HEK293 (cell line): ENCODE measurements at regions not wholly inside any gene's neighbourhood (a gene's known extent, or its start where the extent isn't known, plus 50 kb on each side); places are given as distances from the start of the nearest gene placed in this dataset.

Experiments used
- CTCF ChIA-PET: fragments of 350-600 bp; formaldehyde crosslinking; extraction: SDS; loops from one replicate; lab custom pipeline; 2021; ENCODE audit warnings: antibody characterized with exemption; lab: Yijun Ruan, JAX
- POLR2A ChIA-PET: fragments of 300-600 bp; formaldehyde crosslinking; extraction: SDS; loops from one replicate; lab custom pipeline; 2020; ENCODE audit warnings: antibody characterized with exemption, inconsistent platforms; lab: Yijun Ruan, JAX
- H3K27ac ChIP-seq: fragments of 200-500 bp; sonication (Bioruptor generic); 2 replicates; pipeline ENCODE4 v1.5.1; 2014; ENCODE audit warnings: low read depth, low read length, control low read depth, inconsistent platforms; ENCODE audit errors: extremely low read depth
- H3K36me3 ChIP-seq, 2 experiments: fragments of 200-500 bp in 1 of 2; sonication (Bioruptor generic) in 1 of 2; 1 replicate in 1 of 2; 2 replicates in 1 of 2; pipeline ENCODE4 v1.5.1; 2014 to 2017; ENCODE audit warnings: inconsistent platforms in 2 of 2, low read length in 2 of 2; ENCODE audit not compliant: control insufficient read depth in 2 of 2, insufficient read depth in 1 of 2
- H3K4me1 ChIP-seq: fragments of 200-500 bp; sonication (Bioruptor generic); 2 replicates; pipeline ENCODE4 v1.5.1; 2014; ENCODE audit warnings: mild to moderate bottlenecking, low read length, inconsistent platforms; ENCODE audit not compliant: control insufficient read depth, insufficient read depth
- H3K4me3 ChIP-seq: 2 replicates; pipeline ENCODE4 v1.5.1; 2011; ENCODE audit warnings: low read depth, mild to moderate bottlenecking, control low read depth, low read length, moderate library complexity
- H3K9me3 ChIP-seq: fragments of 200-500 bp; sonication (Bioruptor generic); 2 replicates; pipeline ENCODE4 v1.5.1; 2014; ENCODE audit warnings: low read depth, low read length, inconsistent platforms; ENCODE audit not compliant: control insufficient read depth, insufficient read depth
- CTCF ChIP-seq: fragments of 450-650 bp; formaldehyde crosslinking; IDR thresholded peaks from 2 replicates; pipeline ENCODE4 v1.5.1; 2016; ENCODE audit warnings: missing biosample characterization, missing genetic modification characterization
- GLIS1 ChIP-seq: fragments of 450-650 bp; formaldehyde crosslinking; IDR thresholded peaks from 2 replicates; pipeline ENCODE4 v1.5.1; 2016; ENCODE audit warnings: missing biosample characterization, missing genetic modification characterization
- HOXC10 ChIP-seq: sonication (generic); formaldehyde crosslinking; IDR thresholded peaks from 2 replicates; pipeline ENCODE4 v1.8.1; 2023; ENCODE audit warnings: mild to moderate bottlenecking, missing genetic modification reagents
- SCRT2 ChIP-seq: fragments of 450-650 bp; formaldehyde crosslinking; IDR thresholded peaks from 2 replicates; pipeline ENCODE4 v1.5.1; 2016; ENCODE audit warnings: missing biosample characterization, missing genetic modification characterization
- TRIM28 ChIP-seq: IDR thresholded peaks from 2 replicates; pipeline ENCODE4 v1.6.1; 2011; ENCODE audit warnings: low read length, control low read depth, borderline replicate concordance
- YY2 ChIP-seq: fragments of 450-650 bp; formaldehyde crosslinking; IDR thresholded peaks from 2 replicates; pipeline ENCODE4 v1.5.1; 2016; ENCODE audit warnings: missing biosample characterization, missing genetic modification characterization
- ZBTB17 ChIP-seq: fragments of 450-650 bp; formaldehyde crosslinking; IDR thresholded peaks from 2 replicates; pipeline ENCODE4 v1.5.1; 2016; ENCODE audit warnings: missing biosample characterization, missing genetic modification characterization
- ZBTB21 ChIP-seq: fragments of 450-650 bp; formaldehyde crosslinking; IDR thresholded peaks from 2 replicates; pipeline ENCODE4 v1.5.1; 2017; ENCODE audit warnings: missing biosample characterization, missing genetic modification characterization
- ZFP41 ChIP-seq: fragments of 450-650 bp; formaldehyde crosslinking; IDR thresholded peaks from 2 replicates; pipeline ENCODE4 v1.5.1; 2016; ENCODE audit warnings: missing biosample characterization, missing genetic modification characterization, borderline replicate concordance
- ZNF19 ChIP-seq: fragments of 450-650 bp; formaldehyde crosslinking; IDR thresholded peaks from 2 replicates; pipeline ENCODE4; 2016; ENCODE audit warnings: missing biosample characterization, missing genetic modification characterization, low read depth
- ZNF23 ChIP-seq: fragments of 450-650 bp; formaldehyde crosslinking; IDR thresholded peaks from 2 replicates; pipeline ENCODE4 v1.5.1; 2016; ENCODE audit warnings: missing biosample characterization, missing genetic modification characterization, borderline replicate concordance
- ZNF24 ChIP-seq: fragments of 450-650 bp; formaldehyde crosslinking; IDR thresholded peaks from 2 replicates; pipeline ENCODE4 v1.5.1; 2016; ENCODE audit warnings: missing biosample characterization, missing genetic modification characterization
- ZNF274 ChIP-seq, 2 experiments: fragments of 200-500 bp in 1 of 2; fragments of 450-650 bp in 1 of 2; sonication (Bioruptor generic) in 1 of 2; formaldehyde crosslinking in 1 of 2; IDR thresholded peaks; 2 replicates each; pipeline versions ENCODE4 v1.5.1 to v1.6.1; 2014 to 2016; ENCODE audit warnings: borderline replicate concordance in 1 of 2, inconsistent platforms in 1 of 2, low read length in 1 of 2, missing biosample characterization in 1 of 2, missing genetic modification characterization in 1 of 2
- ZNF433 ChIP-seq: fragments of 450-650 bp; formaldehyde crosslinking; IDR thresholded peaks from 2 replicates; pipeline ENCODE4 v1.5.1; 2016; ENCODE audit warnings: missing biosample characterization, missing genetic modification characterization, low read depth
- ZNF768 ChIP-seq: fragments of 450-650 bp; formaldehyde crosslinking; IDR thresholded peaks from 2 replicates; pipeline ENCODE4 v1.5.1; 2018; ENCODE audit warnings: missing biosample characterization, mild to moderate bottlenecking, missing genetic modification characterization
- ZNF837 ChIP-seq: fragments of 450-650 bp; formaldehyde crosslinking; IDR thresholded peaks from 2 replicates; pipeline ENCODE4 v1.5.1; 2016; ENCODE audit warnings: missing biosample characterization, missing genetic modification characterization
- TF ChIP-seq, protein P1 (sequence below): fragments of 450-650 bp; formaldehyde crosslinking; IDR thresholded peaks from 2 replicates; pipeline ENCODE4; 2016; ENCODE audit warnings: missing biosample characterization, missing genetic modification characterization
- TF ChIP-seq, protein P2 (sequence below): fragments of 450-650 bp; formaldehyde crosslinking; IDR thresholded peaks from 2 replicates; pipeline ENCODE4 v1.5.1; 2016; ENCODE audit warnings: missing biosample characterization, missing genetic modification characterization

DNA sequence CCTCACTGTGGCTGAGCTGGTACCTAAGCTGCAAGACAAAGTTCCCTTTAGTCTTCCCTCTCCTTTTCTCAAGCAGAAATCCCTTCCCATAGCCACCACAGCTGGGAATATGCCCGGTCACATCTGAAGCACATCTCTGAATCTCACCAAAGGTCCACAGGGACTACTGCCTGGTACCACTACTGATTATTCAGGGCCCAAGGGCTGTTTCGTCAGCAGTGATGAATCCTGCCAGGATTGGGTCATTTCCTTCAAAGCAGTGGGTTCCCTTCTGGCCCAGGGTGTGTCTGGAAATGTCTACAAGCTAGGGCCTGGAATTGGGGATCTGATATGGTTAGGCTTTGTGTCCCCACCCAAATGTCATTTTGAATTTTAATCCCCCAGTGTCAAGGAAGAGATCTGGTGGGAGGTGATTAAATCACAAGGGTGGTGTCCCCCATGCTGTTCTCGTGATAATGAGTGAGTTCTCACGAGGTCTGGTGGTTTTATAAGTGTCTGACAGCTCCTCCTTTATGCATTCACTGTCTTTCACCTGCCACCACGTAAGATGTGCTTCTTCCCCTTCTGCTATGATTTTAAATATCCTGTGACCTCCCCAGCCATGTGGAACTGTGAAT is 83.2 kb upstream of the FST start:
- no peaks in the 10 kb centered on the region for H3K36me3 ChIP-seq
- no peaks in the 10 kb centered on the region for H3K9me3 ChIP-seq
- no peak overlapping the region for H3K4me3 ChIP-seq
- POLR2A ChIA-PET: no interaction called here
- CTCF ChIA-PET: interaction anchor here (0.5 to 0.9 kb wide), 2 partner anchors 28 to 601 kb away, joined by 3 read pairs; no protein-coding TSS in a partner anchor
- no peaks in the 10 kb centered on the region for H3K4me1 ChIP-seq
- H3K27ac ChIP-seq: no peak overlapping the region
- TF ChIP-seq ZNF433 (tag by site-specific recombination): no peak
- TF ChIP-seq SCRT2 (tag by site-specific recombination): no peak
- TF ChIP-seq ZNF24 (tag by site-specific recombination): no peak
- no peak for TF ChIP-seq ZNF23 (tag by site-specific recombination)
- no peak for TF ChIP-seq ZBTB17
- no peak for TF ChIP-seq ZNF19 (tag by site-specific recombination)
- no peak for TF ChIP-seq YY2 (tag by site-specific recombination)
- TF ChIP-seq, protein P1, sequence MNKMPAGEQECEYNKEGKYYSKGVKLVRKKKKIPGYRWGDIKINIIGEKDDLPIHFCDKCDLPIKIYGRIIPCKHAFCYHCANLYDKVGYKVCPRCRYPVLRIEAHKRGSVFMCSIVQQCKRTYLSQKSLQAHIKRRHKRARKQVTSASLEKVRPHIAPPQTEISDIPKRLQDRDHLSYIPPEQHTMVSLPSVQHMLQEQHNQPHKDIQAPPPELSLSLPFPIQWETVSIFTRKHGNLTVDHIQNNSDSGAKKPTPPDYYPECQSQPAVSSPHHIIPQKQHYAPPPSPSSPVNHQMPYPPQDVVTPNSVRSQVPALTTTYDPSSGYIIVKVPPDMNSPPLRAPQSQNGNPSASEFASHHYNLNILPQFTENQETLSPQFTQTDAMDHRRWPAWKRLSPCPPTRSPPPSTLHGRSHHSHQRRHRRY (tag by site-specific recombination): no peak
- TF ChIP-seq ZNF274 (IDR thresholded peaks at IDR 0.05; ENCODE audit: low read length): no peak
- TF ChIP-seq ZNF274 (tag by site-specific recombination; IDR thresholded peaks at IDR 0.05; ENCODE audit: borderline replicate concordance): no peak
- TF ChIP-seq ZBTB21 (tag by site-specific recombination): no peak
- TF ChIP-seq HOXC10 (CRISPR knock-in tag): no peak
- no peak for TF ChIP-seq ZNF768 (tag by site-specific recombination)
- no peak for TF ChIP-seq ZNF837 (tag by site-specific recombination)
- no peak for TF ChIP-seq CTCF (tag by site-specific recombination)
- TF ChIP-seq, protein P2, sequence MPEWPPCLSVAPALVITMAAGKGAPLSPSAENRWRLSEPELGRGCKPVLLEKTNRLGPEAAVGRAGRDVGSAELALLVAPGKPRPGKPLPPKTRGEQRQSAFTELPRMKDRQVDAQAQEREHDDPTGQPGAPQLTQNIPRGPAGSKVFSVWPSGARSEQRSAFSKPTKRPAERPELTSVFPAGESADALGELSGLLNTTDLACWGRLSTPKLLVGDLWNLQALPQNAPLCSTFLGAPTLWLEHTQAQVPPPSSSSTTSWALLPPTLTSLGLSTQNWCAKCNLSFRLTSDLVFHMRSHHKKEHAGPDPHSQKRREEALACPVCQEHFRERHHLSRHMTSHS: no peak

GRCh38 chr5:53397845-53398244 is 82.6 kb upstream of the FST start:
- Histone ChIP-seq H3K36me3 (no peaks in the 10 kb centered on the region), H3K27ac (no peak overlapping the region), H3K4me1 (no peaks in the 10 kb centered on the region)
- CTCF ChIA-PET: interaction anchor here (0.9 kb wide), 1 partner anchor 28 kb away, joined by 3 read pairs; no protein-coding TSS in a partner anchor
- no peak for TF ChIP-seq ZFP41 (tag by site-specific recombination)
- peak; percentile 40; the same call in 1 of the 2 replicates for TF ChIP-seq GLIS1 (tag by site-specific recombination)
- no peak for TF ChIP-seq TRIM28
- TF ChIP-seq, all 188 proteins: peak for 1
- POLR2A ChIA-PET: no interaction called here
- no peaks in the 10 kb centered on the region for H3K9me3 ChIP-seq
- no peak overlapping the region for H3K4me3 ChIP-seq
